ENCODE measurements at regions not wholly inside any gene's neighbourhood (a gene's known extent, or its start where the extent isn't known, plus 50 kb on each side); places are given as distances from the start of the nearest gene placed in this dataset.

GRCh38 chr6:146865756-146866379, 267.1 kb downstream of the ADGB start:
- TF ChIP-seq CTCF (IDR thresholded peaks at IDR 0.05) = no peak
- TF ChIP-seq POLR2AphosphoS5 (IDR thresholded peaks at IDR 0.05) = no peak
